22Rv1 (cell line): ENCODE measurements at regions not wholly inside any gene's neighbourhood (a gene's known extent, or its start where the extent isn't known, plus 50 kb on each side); places are given as distances from the start of the nearest gene placed in this dataset.

ENCODE experiments used
- ZFX ChIP-seq: fragments of 450-650 bp; IDR thresholded peaks from 2 replicates; pipeline ENCODE4 v1.6.1; 2017; ENCODE audit warnings: antibody characterized with exemption, borderline replicate concordance
- TF ChIP-seq, protein P1 (sequence below): fragments of 450-650 bp; IDR thresholded peaks from 2 replicates; pipeline ENCODE4 v1.5.1; 2017; ENCODE audit warnings: mild to moderate bottlenecking

DNA sequence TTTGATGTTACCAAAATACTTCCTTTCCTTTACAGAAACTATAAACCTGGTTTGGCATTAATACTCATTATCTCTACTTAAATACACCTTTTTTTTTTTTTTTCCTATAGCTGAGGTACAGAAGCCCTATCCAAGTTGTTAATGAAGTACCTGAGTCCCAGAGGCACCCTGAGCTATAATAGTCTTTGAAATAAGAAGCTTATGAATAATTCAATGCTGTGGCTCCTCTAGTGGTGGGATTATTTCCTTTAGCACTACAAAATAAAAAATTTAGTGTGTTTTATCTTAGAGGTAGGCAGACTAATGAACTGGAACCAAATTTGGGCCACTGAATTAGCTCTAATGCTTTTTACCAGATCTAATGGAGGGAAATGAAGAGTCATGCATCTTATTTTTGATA lies 611.9 kb downstream of the EDEM1 start:
- TF ChIP-seq, protein P1, sequence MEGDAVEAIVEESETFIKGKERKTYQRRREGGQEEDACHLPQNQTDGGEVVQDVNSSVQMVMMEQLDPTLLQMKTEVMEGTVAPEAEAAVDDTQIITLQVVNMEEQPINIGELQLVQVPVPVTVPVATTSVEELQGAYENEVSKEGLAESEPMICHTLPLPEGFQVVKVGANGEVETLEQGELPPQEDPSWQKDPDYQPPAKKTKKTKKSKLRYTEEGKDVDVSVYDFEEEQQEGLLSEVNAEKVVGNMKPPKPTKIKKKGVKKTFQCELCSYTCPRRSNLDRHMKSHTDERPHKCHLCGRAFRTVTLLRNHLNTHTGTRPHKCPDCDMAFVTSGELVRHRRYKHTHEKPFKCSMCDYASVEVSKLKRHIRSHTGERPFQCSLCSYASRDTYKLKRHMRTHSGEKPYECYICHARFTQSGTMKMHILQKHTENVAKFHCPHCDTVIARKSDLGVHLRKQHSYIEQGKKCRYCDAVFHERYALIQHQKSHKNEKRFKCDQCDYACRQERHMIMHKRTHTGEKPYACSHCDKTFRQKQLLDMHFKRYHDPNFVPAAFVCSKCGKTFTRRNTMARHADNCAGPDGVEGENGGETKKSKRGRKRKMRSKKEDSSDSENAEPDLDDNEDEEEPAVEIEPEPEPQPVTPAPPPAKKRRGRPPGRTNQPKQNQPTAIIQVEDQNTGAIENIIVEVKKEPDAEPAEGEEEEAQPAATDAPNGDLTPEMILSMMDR: peak; percentile 17; the same call in 1 of the 2 replicates
- no peak for TF ChIP-seq ZFX
